Neural cell (in vitro differentiated cells): ENCODE measurements at regions not wholly inside any gene's neighbourhood (a gene's known extent, or its start where the extent isn't known, plus 50 kb on each side); places are given as distances from the start of the nearest gene placed in this dataset.

Experiments used
- EP300 ChIP-seq: fragments of 450-650 bp; conservative IDR thresholded peaks from 2 replicates; pipeline ENCODE4 v1.6.1; 2014; ENCODE audit warnings: antibody characterized with exemption, mild to moderate bottlenecking, moderate library complexity; ENCODE audit not compliant: poor library complexity, severe bottlenecking
- MXI1 ChIP-seq: fragments of 450-650 bp; conservative IDR thresholded peaks from 2 replicates; pipeline ENCODE4 v1.6.1; 2014; ENCODE audit warnings: antibody characterized with exemption, mild to moderate bottlenecking; ENCODE audit not compliant: poor library complexity, severe bottlenecking
- POLR2AphosphoS5 ChIP-seq: IDR thresholded peaks from 2 replicates; pipeline ENCODE4 v1.6.1; 2012
- TF ChIP-seq, protein P1 (sequence below): fragments of 450-650 bp; IDR thresholded peaks from 2 replicates; pipeline ENCODE4 v1.5.1; 2014; ENCODE audit warnings: antibody characterized with exemption, mild to moderate bottlenecking, moderate library complexity; ENCODE audit not compliant: poor library complexity, severe bottlenecking

GRCh38 chr5:27962198-27962597, 923.8 kb upstream of the CDH9 start:
- TF ChIP-seq EP300, result no peak
- TF ChIP-seq, protein P1, sequence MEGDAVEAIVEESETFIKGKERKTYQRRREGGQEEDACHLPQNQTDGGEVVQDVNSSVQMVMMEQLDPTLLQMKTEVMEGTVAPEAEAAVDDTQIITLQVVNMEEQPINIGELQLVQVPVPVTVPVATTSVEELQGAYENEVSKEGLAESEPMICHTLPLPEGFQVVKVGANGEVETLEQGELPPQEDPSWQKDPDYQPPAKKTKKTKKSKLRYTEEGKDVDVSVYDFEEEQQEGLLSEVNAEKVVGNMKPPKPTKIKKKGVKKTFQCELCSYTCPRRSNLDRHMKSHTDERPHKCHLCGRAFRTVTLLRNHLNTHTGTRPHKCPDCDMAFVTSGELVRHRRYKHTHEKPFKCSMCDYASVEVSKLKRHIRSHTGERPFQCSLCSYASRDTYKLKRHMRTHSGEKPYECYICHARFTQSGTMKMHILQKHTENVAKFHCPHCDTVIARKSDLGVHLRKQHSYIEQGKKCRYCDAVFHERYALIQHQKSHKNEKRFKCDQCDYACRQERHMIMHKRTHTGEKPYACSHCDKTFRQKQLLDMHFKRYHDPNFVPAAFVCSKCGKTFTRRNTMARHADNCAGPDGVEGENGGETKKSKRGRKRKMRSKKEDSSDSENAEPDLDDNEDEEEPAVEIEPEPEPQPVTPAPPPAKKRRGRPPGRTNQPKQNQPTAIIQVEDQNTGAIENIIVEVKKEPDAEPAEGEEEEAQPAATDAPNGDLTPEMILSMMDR, result no peak
- TF ChIP-seq POLR2AphosphoS5, result no peak
- TF ChIP-seq MXI1, result no peak
